GM10266 (cell line): ENCODE measurements at regions not wholly inside any gene's neighbourhood (a gene's known extent, or its start where the extent isn't known, plus 50 kb on each side); places are given as distances from the start of the nearest gene placed in this dataset.

Experiments used
- DNase-seq: peaks from one replicate; pipeline ENCODE4 v3.0.0; 2012; ENCODE audit errors: extremely low spot score
- CTCF ChIP-seq: IDR thresholded peaks from 2 replicates; pipeline ENCODE4 v1.5.1; 2012; ENCODE audit warnings: mild to moderate bottlenecking, low read depth; ENCODE audit not compliant: control insufficient read depth, insufficient read depth; ENCODE audit errors: missing control alignments

DNA sequence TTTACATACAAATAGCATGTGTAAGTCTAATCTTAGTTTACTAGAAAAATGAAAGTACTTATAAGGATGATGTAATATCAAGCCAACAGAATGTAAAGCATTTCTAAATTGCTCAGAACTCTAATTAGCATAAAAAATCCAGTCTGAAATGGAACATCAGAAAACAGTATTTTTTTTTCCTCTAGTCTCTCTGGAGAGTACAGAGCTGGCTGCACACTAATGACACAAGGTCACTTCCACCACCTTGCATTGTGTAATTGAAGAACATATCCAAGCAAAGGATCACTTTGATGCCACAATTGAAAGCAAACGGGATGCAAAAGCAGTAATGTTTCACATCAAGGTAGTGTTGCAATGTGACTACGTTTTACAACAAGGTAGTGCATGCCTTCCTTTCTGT, 548.0 kb upstream of the LUZP2 start:
- DNase-seq, result no peak
- TF ChIP-seq CTCF, result no peak

GRCh38 chr11:23953951-23954710, 542.7 kb upstream of the LUZP2 start:
- no peak for DNase-seq
- TF ChIP-seq CTCF, result no peak

DNA sequence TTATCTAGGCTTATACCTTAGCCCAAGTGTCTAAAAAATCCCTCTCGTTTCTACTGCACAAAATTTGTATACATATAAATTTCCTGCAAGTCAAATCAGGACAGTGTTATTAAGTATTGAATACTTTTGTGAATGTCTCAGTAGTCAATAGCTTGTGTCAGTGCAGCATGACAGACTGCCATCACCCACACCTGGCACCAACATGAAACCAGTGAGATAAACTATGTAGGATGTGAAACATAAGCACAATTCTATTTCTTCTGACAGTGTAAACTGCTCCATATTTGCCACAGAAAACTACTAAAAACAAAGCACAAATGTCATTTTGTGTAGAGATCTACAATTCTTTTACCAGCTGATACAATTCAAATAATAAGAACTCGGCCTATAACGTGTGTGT, 542.1 kb upstream of the LUZP2 start:
- no peak for TF ChIP-seq CTCF
- no peak for DNase-seq

GRCh38 chr11:23956586-23956985, 540.3 kb upstream of the LUZP2 start:
- TF ChIP-seq CTCF, result no peak
- no peak for DNase-seq

DNA sequence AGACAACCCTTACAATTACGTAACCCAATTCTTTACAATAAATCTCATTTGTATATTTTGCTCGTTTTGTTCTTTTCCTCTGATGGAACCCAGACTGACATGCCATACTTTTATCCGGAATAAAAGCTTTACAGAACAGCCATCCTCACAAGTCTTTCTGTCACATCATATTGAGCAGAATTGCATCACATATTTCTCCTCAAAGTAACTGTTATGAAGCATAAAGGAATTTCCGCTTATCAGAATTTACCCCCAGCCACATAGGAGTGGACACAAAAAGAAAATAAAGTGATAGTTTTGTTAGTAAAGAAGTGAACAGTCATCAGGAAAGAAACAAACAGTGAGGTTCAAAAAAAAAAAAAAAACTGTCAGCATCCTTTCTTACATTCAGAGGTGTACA, 539.5 kb upstream of the LUZP2 start:
- DNase-seq, result no peak
- TF ChIP-seq CTCF, result no peak

DNA sequence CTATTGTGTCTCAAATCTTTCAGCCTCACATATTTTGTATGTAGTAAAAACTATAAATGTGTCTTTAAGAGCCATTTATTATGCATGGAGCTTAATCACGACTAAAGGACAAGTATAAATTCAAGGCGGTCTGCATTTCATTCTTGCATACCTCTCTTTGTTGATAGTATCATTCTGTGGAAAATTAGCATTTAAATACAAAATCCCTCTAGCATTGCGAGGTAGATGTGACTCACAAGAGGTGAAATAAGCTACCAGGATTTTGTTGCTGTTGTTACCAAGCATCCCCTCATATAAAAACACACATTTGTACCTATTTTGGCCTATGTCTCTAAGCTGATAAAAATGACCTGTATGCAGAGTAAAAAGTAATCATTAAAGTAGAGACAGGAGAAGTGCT, 537.4 kb upstream of the LUZP2 start:
- DNase-seq, result no peak
- TF ChIP-seq CTCF, result no peak

DNA sequence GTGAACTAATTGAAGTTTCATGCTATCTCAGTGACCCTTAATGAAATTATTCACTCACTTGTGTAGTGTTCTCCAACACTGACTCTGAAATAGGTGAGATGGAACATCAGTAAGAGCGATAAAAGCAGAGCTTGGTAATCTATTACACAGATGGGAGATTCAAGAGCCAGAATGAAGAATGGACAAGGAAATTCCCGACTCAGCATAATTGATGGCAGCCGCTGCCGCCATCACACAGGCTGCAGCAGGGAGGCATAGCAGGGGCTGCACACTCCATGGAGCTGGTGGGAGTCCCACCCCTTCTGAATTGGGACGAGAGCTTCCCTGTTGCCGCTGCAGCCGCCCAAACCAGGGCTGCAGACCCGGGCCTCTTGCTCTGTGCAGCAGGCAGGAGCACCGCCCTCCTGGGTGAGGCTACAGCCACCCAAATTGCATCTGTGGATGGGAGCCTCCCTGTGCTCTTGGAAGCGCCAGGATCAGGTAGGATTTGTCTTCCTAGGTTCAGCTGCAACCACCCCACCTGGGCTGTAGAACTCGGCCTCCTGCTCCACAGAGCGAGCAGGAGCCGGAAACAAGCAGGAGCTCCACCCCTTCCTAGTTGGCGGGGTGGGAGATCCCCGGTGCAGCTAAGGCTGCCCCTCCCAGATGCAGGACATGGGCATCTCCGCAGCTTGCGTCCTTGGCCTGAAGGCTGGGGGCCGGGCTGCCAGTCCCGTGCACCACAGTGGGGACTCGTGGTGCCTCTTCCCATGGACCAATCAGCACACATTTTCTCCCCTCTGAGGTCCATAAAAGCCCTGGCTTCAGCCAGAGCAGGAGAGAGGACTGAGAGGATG, 535.1 kb upstream of the LUZP2 start:
- no peak for DNase-seq
- TF ChIP-seq CTCF, result no peak
